IPS-NIHi11 (cell line): ENCODE measurements at regions not wholly inside any gene's neighbourhood (a gene's known extent, or its start where the extent isn't known, plus 50 kb on each side); places are given as distances from the start of the nearest gene placed in this dataset.
"Not testable (repeated sequence)": the region's sequence is repeated elsewhere in the genome, so short reads cannot be mapped to it uniquely, and the experiment has no call there.

Experiments
- DNase-seq: peaks from one replicate; pipeline ENCODE4 v3.0.0; 2012; ENCODE audit warnings: mixed read lengths, low spot score

- no peak for DNase-seq
Observed at GRCh38 chr4:78691971-78692821, 84.0 kb upstream of the BMP2K start.

GRCh38 chr4:78692822-78693170, 83.4 kb upstream of the BMP2K start:
- DNase-seq: no peak

DNA sequence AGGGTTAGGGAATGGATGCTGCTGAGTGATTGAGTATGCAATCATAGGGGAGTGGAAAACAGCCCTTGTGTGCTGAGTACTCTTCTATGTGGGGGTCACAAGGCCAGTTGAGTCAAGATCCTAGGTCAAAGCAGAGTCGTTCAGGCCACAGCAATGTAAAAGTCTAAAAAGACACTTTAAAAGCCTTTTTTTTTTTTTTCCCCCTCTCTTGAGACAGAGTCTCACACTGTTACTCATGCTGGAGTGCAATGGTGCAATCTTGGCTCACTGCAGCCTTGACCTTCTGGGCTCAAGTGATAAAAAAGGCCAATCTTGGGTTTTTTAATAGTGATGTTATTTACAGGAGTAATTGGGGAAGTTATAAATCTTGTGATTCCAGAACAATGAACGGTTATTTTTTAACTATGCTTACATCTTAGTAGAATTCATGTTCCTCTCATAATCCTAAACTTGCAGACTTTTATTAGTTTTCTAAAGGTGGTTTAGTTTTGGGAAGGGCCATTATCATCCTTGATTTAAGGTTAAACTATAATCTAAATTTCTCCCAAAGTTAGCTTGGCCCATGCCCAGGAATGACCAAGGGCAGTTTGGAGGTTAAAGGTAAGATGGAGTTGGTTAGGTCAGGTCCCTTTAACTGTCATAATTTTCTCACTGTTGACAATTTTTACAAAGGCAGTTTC, 82.2 kb upstream of the BMP2K start:
- no peak for DNase-seq

DNA sequence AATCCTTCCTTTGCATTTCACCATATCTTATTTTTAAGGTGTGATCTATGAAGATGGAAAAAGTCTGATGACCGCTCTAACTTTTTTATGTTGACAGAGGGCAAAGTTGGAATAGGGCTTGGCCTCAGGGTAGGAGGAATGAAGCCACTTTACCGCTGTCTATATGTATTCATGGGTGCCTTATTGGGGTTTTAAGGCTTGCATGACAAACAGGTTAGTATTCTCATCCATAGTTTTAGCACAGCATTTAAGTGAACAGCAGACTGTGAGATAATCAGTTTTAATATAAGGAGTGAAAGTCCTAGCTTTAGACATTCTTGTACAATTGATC, 81.7 kb upstream of the BMP2K start:
- no peak for DNase-seq

DNA sequence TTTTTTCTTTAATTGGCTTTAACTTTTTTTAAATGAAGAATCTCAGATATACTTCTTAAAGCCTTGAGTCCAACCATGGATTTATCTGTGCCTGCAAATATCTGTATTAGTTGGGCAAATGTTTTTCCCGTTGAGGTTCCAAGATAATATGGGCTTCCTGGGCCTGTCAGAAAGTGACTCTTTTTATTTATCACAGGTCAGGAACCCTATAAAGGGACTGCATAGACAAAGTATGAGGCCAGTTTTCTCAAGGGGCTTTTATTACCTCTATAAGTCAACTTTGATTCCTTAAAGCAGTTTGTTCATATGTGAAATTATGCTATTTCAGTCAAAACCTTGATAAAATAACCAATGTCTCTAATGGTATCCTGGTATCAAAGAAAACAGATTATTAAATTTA, 80.2 kb upstream of the BMP2K start:
- DNase-seq: no peak

DNA sequence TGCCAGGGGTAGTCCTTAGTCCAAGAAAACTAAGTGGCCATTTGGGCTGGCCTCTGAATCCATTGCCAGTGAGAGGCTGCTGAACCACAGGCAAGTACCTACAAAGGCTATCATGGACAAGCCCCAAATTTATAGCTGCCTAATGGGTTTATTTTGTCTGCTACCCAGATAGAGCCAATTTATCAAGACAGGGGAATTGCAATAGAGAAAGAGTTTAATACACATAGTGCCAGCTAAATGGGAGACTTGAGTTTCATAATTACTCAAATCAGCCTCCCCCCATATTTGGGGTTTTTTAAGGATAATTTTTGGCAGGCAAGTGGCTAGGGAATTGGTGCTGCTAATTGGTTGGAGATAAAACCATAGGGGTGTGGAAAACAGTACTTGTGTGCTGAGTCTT, 73.1 kb upstream of the BMP2K start:
- no peak for DNase-seq

GRCh38 chr4:78704317-78704716, 71.8 kb upstream of the BMP2K start:
- DNase-seq: no peak

DNA sequence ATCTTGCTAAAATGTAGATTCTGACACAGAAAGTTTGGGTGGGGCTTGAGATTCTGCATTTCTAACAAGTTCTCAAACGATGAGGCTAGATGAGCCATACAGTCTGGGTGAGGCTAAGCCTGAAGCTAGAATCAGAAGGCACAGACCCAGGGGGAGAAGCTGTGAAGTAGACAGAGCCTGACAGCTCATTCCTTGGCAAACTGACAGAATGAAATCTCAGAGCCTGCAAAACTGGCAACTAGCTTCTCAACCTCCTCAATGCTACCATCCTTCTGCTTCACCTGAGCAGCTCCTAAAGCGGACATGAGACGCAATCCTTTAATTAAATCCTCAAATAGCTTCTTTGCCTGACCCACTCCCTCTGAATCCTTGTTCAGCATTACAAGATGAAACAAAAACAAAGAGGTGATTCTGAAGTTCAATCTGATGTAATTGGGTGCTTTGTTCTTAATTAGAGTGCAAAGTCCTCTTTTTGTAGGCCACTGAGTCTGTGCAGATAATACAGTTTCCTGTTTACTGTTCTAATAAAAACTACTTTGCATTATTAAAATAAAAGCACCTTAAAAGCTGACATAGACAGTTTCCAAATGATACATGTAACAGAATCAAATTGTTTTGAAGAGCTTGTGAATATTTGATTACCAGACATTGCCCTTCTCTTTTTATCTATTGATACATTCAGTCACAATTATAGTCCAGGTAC, 71.0 kb upstream of the BMP2K start:
- DNase-seq: no peak

GRCh38 chr4:78706302-78706701, 69.8 kb upstream of the BMP2K start:
- no peak for DNase-seq

DNA sequence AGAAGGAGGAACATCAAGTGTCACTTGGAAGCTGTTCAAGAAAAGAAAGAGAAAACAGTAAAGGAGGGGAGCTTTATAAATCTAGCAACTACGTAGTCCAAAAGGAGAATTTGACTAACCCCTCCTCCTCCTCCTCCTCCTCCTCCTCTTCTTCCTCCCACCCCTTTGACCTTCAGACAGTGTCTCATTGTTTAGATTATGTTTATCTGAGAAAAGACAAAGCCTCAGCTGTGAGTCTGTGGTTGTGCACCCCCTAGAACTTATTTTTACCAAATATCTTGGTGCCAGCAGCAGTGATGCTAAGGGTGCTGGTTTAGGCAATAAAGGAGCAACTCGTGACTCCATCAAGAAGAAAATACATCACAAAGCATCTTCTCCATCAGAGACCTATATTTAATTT, 68.9 kb upstream of the BMP2K start:
- DNase-seq: no peak

DNA sequence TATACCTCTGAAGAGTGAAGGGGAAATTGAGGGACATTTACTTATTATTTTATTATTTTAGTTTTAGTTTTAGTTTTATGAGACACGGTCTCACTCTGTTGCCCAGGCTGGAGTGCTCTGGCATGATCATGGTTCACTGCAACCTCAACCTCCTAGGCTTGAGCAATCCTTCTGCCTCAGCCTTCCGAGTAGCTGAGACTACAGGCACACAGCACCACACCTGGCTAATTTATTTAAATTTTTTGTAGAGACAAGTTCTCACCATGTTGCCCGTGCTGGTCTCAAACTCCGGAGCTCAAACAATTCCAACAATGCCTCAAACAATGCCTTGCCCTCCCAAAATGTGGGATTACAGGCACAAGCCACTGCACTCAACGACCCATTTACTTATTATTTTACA, 68.4 kb upstream of the BMP2K start:
- no peak for DNase-seq

DNA sequence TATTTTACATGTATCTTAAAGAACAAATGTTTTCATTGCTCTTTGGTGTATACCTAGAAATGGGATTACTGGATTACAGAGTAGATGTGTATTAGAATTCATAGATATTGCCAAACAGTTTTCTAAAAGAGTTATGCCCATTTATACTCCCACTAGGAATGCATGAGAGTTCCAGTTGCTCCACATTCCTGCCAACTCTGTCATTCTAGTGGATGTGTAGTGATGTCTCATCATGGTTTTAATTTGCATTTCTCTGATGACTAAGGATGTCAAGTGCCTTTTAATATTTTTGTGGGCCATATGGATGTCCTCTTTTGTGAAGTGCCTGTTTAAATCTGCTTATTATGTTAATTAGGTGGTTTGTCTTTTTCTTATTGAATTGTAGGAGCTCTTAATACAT, 65.6 kb upstream of the BMP2K start:
- DNase-seq: no peak

DNA sequence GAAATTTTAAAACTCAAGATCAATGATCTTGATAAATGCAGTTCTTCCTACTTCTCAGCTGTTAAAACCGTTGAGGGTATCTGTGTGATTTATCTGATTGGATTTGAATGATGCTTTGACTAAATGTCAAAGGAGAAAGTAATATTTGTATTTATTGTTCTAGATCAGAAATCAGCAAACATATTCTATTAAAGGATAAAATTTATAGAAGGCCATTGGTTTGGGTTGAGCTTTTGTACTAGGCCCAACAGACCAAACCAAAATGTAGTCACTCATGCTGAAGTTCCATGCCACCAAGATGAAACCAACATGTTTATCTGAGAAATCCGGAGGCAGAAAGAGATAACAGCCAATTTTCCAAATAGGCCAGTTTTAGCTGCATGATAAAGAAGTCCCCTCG, 64.5 kb upstream of the BMP2K start:
- no peak for DNase-seq

GRCh38 chr4:78714598-78714997, 61.6 kb upstream of the BMP2K start:
- DNase-seq: not testable (repeated sequence)

DNA sequence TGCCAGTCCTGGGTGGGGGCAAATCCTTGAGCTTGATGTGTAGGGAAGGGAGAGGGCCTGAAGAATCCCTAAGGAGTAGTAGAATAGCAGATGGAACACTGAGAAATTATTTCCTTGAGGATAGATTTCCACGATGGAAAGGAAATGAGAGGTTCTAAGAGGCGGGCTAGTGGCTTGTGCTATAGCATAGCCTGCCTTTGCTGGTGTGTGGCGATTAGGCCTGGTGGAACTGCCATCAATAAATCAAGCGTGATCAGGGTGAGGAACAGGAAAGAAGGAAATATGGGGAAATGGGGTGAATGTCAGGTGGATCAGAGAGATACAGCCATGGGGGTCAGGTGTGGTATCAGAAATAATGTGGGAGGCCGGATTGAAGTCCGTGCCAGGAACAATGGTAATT, 60.8 kb upstream of the BMP2K start:
- DNase-seq: not testable (repeated sequence)

DNA sequence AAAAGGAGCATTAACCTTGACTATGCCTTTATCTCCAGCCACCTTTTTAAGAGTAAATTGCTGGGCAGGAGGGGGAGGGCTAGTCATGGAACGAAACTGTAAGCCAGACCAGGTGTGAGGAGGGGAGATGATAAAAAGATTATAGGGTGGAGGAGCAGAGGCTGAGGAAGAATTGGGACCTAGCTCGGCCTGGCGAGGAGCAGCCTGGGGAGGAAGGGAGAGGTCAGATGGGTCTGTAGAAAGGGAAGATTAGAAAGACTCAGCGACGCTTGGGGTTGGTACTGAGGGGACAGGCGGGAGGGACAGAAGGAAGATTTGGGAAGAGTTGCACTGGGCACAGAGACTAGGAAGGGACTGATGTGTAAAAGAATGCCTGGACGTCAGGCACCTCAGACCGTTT, 58.4 kb upstream of the BMP2K start:
- not testable (repeated sequence) for DNase-seq

DNA sequence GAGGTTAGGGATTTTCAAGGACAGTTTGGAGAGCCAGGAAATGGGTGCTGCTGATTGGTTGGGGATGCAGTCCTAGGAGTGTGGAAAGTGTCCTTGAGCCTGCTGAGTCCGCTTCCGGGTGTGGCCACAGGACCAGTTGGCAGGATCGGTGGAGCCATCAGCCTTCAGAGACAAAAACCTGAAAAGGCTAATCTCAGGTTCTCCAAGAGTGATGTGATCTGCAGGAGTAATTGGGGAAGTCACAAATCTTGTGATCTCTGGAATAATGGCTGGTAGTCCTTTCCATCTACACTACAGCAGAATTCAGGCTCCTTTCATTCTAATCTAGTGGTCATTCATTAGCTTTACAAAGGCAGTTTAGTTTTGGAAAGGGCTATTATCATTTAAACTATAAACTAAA, 55.9 kb upstream of the BMP2K start:
- DNase-seq: no peak

DNA sequence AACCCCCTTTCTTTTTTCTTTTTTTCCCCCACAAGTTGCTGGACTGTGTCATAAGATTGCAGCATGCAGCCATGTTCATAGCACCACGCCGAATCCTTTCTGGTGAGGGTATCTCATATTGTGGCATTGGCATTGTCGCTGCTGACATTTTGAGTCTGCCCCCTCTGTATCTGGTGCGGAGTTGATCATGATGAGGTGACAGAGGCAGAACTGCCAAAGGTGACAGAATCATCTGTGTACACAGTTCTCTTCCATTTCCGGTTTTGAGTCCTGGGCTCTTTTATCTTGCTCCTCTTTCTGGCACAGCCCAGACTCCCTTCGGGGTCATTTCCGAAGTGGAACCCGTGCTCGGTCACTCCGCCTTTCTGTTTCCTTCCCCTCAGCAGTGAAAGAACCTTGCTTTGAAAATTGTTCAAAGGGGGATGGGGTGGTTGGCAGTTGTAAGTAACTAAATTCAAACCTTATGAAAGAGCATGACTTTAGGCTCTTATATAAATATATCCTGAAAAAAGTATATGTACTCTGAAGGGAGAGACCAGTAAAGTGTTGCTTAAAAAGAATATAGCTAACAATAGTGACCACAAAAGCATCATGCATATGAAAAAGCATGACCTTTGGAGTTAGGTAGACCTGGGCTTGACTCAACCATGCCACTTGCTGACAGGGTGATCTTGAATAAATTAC, 55.0 kb upstream of the BMP2K start:
- no peak for DNase-seq

DNA sequence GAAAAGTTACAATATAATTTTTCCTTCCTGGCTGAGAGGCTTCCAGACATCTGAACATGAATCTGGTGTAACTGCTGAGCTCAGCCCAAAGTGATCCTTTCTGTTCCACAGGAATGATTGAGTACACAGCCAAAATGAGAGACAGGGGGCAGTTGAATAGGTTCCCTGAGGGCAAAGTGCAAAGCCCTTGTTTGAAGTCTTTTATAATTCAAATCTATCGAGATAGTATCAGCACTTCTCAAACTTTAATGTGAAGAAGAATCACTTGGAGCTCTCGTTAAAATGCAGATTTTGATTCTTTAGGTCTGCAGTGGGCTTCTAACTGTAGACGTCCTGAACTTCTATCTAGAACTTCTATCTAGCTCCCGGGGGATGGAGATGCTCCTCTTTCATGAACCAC, 54.4 kb upstream of the BMP2K start:
- DNase-seq: no peak

GRCh38 chr4:78722320-78722719, 53.8 kb upstream of the BMP2K start:
- no peak for DNase-seq

DNA sequence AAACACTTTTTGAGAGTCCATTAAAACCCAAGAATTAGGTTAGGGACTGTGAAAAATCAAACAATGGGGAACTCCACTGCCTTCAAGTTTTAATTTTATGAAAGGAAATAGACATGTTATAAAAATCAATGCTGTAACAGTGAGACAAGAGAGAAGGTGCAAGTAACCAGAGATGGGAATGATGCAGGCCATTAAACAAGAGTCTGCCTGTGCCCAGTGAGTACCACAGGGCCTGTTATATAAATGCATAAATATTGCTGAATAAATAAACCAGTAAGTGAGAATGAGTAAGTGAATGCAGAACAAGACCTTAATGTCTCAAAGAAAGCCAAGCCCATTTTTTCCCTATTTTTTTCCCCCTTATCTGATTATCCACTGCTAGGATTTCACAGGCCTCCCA, 53.3 kb upstream of the BMP2K start:
- no peak for DNase-seq
